COLO829 (cell line): ENCODE measurements at regions not wholly inside any gene's neighbourhood (a gene's known extent, or its start where the extent isn't known, plus 50 kb on each side); places are given as distances from the start of the nearest gene placed in this dataset.
"Not testable (repeated sequence)": the region's sequence is repeated elsewhere in the genome, so short reads cannot be mapped to it uniquely, and the experiment has no call there.

Source experiments
- DNase-seq: peaks from one replicate; pipeline ENCODE4 v3.0.0; 2012; ENCODE audit warnings: low spot score

DNA sequence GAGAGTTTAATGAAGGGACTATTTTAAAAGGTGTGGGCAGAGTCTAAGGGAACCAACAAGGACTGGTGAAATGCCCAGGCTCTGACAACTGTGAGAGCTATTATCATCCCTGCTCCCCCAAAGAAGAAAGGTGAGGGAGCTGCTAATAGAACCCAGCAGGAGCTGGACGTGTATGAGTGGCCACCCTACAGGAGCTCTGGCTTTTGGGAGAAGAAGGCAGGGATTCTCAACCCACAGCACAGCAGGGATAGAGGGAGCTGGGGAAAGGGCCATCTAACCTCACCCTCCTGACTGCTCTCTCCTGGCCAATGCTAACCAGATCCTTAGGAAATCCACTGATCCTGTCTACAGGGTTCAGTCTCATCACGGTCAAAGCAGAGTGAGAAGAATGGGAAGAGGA lies 57.1 kb downstream of the GRIN2B start:
- DNase-seq = no peak

DNA sequence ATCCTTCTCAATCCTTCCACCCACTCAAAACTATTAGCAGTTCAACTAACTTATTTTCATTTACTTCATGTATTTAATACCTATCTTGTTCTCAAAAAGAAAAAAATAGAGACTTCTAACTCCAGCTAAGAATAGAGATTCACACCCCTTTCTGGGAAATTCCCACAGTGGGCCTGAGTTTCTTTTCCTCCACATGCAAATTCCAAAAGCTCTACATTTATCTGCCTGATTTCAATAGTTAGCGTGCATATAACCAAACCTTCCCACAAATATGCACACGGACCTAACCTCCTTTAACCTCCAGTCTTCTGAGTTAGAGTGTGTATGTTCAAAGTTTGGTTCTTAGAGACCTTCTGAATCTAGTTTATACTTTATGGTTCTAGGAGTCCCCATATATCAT lies 62.5 kb downstream of the GRIN2B start:
- no peak for DNase-seq

DNA sequence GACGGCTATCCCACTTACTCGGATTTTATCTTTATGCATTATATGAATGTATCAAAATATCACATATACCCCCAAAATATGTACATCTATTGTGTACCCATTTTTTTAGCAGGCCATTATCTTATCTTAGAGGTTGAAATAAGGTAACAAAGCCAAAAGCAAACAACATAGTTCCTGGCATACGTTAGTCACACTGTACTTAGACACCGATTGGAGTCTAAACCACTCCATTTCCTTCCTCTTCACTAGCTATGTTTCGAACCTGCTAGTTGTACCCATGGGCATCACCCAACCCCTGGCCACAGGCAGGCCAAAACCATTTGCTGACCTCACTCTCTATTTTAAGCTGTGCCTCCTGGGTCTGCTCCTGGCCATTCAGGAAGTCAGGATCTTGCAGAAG lies 66.3 kb downstream of the GRIN2B start:
- no peak for DNase-seq

DNA sequence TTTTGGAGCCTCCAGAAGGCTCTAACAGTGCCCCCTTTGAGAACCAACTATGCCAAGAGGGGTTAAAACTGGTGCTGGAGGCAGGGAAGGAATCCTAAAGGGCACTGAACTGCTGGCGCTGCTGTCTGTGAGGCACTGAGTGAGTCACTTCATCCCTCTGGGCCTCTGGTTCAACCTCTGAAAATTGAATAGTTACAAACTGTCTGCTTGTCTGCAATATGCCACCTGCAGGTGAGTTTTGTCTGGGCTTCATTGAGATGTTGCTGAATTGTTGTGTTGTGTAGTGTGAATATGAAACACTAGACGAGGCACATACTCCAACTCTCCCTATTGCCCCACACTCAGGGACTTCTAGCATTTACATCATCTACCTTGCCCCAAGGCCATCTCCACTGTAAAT lies 68.0 kb downstream of the GRIN2B start:
- DNase-seq = no peak

DNA sequence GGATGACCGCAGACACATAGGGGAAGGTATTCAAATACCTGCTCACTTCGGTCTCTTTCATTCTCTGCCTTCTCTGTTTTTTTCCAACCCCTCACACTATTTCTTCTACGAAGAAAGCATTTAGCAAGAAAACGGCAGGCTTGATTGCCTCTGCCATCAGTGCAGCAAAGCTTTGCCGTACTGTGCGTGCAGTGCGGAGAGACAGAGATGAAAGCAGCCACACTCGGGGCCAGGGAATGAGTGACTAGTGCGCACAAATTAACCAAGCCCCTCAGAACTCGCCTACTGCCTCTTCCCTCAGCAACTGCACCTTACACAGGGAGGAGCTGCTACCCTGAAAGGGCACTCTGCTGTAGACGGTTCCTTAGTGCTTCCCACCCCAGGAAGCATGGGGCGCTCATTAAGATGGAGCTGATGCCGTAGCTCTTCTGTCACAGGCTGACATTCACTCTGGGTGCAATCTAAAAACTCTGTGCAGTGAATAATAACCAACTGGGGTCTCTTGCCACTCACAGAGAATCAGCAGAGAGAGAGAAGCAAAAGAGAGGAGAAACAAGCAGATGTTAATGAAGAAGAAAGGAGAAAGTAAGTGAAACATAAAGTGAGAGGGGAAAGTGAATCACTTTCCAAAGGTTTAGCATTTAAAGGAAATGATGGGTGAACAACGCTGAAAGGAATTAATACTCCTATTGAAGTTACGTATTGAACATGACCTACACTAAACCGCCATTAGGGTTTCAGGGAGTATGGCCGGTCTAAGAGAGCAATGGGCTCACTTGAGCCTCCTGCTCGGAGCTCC lies 69.4 kb downstream of the GRIN2B start:
- DNase-seq = no peak

DNA sequence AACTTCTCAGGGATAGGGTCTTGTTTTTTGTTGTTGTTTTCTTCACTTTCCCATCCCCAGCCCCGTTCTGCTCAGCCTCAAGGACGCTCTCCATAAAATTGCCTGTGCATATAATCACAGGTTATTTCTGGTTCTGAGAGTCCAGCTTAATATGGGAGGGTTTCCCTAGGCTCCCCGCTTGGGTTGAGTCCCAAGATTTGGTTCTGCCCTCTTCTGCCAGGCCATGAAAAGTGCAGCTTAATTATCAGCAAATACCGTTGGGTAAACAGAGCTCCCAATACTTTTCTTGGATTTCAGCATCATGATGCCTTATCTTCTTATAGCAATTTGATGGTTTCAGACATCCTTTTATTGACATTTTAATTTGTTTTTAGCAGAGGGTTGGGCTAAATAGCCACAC lies 75.6 kb downstream of the GRIN2B start:
- no peak for DNase-seq

DNA sequence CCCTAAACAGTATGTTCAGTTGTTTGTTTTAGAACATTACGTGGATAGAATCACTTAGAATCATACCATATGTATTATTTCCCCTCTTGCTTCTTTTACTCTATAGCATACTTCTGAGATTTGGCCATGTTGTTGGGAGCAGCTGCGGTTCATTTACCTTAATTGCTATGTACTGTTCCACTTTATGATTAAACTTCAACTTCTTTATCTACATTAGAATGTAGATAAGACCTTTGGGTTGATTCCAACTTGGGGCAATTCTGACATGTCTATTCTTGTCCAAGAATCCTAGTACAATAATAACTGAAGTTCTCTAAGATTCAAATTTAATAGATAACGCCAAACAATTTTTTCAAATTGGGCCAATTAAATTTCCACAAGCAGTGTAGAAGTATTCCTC lies 80.7 kb downstream of the GRIN2B start:
- no peak for DNase-seq

DNA sequence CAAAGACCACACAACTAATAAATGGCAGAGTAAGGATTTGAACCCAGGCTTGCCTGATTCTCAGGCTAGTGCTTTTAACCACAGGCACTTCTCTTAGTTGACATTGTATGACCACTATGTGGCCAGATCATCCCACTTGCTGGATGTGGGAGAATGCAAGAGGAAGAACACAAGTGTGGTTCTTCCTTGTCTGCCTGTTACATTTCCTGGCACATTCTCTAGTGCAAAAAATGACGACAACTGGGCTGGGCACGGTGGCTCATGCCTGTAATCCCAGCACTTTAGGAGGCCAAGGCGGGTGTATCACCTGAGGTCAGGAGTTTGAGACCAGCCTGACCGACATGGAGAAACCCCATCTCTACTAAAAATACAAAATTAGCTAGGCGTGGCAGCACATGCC lies 83.0 kb downstream of the GRIN2B start:
- DNase-seq = not testable (repeated sequence)

DNA sequence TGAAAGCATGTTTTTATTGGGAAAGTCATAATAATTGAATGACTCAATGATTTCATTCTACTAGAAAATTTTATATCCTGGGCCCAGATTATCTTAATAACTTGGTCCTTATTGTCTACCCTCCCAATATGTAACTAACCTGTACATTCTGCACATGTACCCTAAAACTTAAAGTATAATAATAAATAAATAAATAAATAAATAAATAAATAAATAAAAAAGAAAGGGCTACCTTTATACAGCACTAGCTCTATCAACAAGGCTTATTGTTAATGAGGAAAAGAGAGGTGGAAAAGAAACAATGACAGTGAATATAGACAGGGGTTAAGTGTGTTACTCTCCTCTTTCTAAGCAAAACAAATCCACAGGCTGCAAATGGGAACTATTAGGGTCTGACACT lies 83.6 kb downstream of the GRIN2B start:
- no peak for DNase-seq

DNA sequence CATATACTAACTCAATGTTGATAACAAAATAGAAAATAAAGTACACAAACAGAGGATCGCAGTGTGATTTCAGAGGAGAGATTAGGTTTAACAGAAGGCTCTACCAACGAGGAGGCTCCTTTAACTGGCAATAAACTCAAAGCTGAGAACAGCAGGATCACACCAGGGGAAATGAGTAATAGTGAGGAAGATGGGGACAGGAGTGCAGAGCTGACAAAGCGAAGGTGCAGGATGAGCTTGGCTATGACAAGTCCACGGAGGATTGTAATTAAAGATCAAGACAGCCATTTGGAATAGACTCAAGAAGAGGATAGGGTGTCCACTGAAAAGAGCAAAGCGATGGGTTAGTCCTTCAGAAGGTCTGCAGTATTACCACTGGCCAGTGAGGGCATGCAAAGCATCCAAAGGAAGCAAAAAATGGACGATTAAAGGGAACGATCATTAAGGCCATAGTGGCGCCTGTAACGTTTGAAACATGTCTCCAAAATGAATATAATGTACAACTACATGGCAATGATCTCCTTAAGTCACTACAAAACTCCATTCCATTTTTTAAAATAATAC lies 85.3 kb downstream of the GRIN2B start:
- DNase-seq = no peak

DNA sequence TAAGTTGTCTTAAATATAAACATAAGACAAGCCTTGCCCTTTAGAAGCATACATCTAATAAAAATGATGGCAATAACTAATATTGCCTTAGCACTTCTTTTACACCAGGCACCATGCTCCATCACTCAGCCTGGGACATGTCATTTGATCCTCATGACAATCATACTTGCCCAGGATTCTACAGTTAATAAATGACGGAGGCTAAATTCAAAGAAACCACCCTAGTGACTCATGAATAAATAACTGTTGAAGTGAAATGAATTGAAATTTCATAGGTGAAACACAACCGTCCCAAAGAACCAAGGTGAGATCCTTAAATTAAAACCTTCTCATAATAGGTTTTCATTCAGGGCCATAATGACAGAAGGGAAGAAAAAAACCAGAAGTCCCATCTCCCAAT lies 89.5 kb downstream of the GRIN2B start:
- no peak for DNase-seq

DNA sequence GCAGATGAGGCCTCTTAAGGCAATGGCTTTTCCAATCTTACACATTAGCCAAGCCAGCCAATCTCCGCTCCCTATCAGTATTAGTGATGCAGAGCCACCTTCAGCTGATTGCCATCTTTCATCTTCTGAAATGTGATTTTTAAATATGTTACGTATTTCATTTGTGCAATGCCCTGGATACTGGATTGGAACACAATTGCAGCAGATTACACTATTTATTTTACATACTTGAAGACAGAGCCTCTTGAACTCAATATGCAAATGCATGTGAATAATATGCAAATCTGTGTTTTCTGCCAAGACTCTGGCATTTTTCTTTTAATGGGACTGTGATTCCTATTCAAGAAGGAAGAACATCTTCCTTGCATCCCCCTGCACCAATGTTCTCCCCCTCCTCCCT lies 90.5 kb downstream of the GRIN2B start:
- no peak for DNase-seq

DNA sequence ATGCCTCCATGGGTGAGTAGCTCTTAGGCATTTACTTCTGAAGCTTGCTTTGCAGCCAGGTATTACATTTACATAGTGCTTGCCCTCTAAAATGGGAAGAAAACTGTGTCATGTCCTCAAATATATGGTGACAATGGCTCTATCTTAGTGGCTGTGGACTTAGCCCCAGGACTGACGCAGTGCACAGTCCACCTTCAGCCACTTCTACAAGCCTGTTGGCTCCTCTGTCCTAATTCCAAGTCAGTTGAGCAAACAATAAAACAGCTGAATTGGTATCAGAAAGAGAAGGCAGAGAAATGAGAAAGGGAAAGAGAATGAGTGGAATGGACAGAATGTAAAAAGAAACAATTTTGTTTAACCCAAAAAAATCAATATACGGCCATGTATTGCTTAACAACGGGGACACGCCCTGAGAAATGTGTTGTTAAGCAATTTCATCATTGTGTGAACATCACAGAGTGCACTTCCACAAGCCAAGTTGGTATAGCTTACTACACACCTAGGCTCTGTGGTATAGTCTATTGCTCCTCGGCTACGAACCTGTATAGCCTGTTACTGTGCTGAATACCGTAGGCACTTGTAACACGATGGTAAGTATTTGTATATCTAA lies 93.5 kb downstream of the GRIN2B start:
- no peak for DNase-seq

DNA sequence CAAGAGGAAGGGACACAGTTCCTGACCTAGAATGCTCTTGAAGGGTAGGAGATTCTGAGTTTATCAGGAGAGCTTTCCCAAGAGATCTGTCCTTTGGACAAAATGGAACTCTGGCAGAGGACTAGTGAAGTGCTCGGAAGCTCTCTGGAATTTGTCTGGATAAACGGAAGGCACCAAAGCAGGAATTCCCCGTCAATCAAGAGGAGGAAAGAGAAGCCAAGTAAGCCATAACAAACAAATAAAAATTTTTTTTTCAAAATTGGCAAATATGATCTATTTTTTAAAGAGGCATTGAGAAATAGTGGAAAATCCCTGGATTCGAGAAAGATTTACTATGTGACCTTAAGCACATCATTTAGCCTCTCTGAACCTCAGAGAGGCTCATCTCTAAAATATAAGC lies 99.2 kb downstream of the GRIN2B start:
- DNase-seq = no peak

DNA sequence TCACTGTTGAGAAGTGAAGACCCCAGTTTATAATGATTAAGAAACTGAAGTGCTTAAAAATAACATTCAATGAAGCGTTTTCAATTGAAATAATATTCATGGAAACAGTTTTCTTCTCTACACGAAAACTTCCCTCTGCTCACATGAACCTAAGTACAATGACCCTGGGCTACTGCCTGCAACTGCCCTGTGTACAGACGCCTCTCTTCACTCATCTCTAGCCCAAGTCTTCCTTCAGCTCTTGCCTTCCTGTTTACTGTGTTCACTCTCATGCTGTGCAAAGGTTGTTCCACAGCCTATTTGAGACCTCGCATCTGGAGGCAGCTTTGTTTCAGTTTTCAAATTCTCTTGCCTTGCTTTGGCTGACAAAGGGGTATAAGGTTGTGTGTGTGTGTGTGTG lies 100.8 kb downstream of the GRIN2B start:
- DNase-seq = no peak

DNA sequence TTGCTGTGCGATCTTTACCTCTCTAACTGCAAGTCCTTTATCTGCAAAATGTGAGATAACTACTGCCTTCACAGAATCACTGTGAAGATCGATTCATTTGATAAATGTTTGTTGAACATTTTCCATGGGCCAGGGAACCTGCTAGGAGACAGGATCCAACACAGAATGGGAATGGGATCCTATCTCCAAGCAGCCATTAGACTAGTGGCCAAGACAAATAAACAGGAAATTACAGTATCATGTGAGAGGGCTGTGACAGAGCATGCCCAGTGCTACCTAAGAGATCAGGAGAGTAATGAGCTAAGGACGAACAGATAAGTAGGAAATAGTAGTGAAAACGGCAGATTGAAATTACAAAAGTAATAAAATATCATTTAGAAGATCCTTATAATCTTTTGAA lies 105.7 kb downstream of the GRIN2B start:
- no peak for DNase-seq

DNA sequence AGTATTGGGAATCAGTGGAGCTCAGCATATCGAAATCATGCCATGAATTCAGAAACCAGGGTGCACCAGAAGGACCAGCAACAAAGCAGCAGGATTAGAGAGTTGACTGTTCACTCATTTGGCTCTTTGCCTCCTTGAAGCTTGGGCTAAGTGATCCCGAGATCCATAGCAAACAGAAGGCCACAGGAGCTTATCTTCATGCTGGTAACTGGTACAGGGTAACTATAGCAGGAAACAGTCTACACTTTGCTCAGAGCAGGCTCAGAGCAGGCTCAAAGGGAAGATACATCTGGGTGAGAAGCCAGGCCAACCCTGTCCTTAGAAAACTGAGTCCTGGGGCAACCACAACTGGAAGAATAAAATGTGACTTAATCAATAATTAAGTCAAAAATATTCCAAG lies 111.1 kb downstream of the GRIN2B start:
- DNase-seq = no peak

DNA sequence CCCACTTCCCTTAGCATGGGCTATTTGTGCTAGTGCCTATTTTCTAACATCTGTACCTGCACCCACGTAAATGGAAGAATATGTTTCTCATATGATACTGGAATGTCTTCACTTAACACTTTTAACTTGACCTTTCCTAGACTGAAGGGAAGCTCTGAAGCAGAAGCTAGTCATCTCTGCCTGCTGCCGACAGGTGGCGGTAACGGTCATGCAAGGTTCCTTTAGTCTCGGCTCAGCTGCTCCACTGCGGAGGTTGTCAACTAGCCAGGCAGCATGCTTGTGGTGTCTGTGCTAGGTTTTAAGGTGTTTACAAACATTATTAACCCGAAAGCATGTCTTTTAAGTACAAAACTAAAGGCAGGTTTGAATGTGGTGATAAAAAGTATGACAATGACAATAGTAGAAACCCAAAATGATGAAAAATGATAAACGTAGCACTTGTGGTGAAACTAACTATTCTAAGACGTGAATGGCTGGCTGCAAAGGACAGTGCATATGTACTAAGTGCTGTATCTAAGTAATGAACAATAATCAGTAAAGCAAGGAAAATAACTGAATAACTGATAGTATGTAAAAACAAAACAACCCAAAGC lies 117.2 kb downstream of the GRIN2B start:
- DNase-seq = peak; percentile 62

DNA sequence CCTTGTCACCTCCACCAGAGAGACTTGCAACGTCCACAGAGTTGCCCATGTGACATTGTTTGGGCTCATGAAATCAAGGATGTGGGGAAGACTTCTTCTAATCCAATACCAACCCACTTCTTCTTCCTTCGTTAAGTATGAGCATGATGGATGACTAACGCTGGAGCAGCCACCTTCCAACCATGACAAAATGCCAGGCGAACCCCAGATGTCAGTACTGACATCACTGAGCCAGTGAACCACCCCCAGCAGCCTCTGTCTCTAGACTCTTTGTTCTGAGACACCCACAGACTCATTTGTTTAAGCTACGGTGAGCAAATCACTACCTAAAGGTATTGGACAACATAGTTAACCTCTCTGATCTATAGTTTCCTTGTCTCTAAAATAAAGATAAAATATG lies 123.7 kb downstream of the GRIN2B start:
- no peak for DNase-seq

DNA sequence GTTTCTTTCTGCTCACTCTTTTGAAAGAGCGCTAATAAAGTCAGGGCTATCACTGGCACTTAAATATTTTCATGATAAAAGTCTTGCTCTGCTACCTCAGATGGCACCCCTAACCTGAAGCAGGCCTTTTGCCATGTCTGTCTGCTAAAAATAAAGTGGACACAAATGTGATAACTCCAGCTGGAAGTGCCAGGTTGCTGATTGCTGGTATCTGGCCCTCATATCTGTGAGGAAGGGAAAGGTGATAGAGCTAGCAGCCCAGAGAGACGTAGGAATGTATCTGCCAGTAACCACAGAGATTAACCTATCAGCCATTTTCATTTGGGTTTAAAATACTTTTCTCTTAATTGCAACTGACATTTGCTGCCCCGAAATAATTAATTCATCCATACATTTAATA lies 127.9 kb downstream of the GRIN2B start:
- no peak for DNase-seq

DNA sequence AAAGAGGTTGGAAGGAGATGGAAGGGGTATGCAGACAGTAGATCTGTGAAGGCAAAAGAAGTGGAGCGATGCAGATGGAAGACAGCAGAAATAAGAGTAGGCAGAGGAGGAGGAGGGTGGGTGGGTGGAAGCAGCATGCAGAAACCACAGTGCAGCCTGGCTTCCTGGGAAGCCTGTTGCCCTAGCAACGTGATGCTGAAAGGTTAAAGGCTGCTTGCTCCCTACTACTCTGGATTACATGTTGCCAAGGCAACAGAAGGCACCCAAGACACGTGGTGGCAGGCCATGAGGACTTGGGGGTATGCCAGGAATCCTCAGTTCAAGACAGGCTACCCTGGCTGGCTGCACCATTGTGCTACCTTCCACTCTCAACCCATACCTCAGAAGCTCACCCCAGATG lies 129.6 kb downstream of the GRIN2B start:
- DNase-seq = no peak

DNA sequence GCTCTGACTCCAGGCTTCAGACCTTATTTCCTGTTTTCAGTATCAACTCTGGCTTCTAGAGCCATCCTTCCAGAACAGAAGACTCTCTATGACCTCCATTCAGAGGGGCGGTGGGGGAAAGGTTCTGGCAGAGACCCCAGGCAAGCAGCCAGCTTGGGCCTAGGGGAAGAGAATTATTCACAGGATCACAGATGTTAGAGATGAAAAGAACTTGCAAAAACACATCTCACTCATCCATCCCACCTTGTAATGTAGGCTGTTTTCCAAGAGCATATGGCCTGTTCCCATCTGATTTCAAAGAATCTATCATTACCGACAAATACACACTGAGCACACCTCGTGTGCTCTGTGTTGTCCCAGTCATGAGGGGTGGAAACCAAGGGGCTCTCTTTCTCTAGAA lies 131.9 kb downstream of the GRIN2B start:
- no peak for DNase-seq

DNA sequence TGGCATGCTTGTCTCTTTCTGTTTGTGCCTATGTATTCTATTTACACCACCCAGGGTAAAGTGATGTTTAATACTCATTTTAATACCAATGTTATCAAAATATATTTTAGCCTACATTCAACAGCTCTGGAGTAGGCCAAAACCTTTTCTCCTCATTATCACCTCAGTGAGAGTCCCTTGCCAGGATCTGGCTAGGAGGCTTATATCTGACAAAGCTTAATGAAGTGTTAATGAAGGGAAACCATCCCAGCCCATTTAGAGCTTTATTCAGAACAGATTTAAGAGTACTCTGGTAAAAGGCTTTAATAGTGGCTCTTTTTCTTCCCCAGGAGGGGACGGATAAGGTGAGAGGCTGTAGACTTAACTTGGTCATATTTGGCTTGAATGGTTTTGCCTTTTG lies 137.6 kb downstream of the GRIN2B start:
- no peak for DNase-seq
